Peyer's patch (tissue), 4 donors: ENCODE measurements at regions not wholly inside any gene's neighbourhood (a gene's known extent, or its start where the extent isn't known, plus 50 kb on each side); places are given as distances from the start of the nearest gene placed in this dataset.

Experiments used
- POLR2A ChIP-seq, 2 donors: fragments of 450-650 bp; IDR thresholded peaks; one replicate each; pipeline ENCODE4 v1.5.1; 2017; ENCODE audit warnings: antibody characterized with exemption in 2 of 2, mild to moderate bottlenecking in 2 of 2, moderate library complexity in 2 of 2
- TF ChIP-seq, protein P1 (sequence below), 6 experiments: fragments of 450-650 bp in 4 of 6; fragments of 200-600 bp in 2 of 6; sonication (generic) in 1 of 6; IDR thresholded peaks; one replicate each; pipeline ENCODE4 v1.5.1; 2017 to 2019; ENCODE audit warnings: antibody characterized with exemption in 6 of 6, mild to moderate bottlenecking in 3 of 6, moderate library complexity in 1 of 6

DNA sequence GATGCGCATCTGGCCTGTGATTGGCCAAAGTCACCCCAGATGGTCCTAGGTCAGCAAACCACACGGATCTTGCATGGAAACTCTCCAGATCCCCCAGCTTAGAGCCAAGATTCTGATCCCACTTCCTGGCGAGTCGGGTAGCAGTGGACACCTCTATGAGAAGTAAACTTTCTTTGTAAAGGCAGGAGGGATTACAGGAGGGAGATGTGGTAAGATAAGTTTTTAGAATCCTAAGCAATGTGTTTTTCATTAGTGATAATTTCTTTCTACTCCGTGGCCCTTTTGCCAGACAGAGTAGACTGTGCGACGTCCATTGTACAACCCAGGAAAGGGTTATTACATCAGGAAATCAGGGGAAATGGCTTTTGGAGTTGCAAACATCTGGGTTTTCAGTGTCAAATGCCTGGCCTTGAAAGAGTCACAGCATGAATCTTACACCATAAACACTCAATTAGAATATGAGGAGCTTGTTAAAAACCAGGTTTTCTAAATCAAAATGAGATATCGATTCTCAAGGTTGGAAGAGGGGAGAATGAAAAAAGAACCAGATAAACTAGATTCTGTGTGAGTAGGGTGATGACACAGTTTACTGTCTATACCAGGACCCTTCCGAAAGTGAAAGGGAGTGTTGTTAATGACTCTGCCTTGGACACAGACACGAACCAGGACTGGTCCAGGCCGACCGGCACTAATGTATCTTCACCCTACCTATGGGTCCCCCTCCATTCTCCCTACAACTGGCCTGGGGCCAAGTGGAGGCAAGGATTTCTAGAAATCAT lies 61.9 kb upstream of the WAC start:
- TF ChIP-seq, protein P1, sequence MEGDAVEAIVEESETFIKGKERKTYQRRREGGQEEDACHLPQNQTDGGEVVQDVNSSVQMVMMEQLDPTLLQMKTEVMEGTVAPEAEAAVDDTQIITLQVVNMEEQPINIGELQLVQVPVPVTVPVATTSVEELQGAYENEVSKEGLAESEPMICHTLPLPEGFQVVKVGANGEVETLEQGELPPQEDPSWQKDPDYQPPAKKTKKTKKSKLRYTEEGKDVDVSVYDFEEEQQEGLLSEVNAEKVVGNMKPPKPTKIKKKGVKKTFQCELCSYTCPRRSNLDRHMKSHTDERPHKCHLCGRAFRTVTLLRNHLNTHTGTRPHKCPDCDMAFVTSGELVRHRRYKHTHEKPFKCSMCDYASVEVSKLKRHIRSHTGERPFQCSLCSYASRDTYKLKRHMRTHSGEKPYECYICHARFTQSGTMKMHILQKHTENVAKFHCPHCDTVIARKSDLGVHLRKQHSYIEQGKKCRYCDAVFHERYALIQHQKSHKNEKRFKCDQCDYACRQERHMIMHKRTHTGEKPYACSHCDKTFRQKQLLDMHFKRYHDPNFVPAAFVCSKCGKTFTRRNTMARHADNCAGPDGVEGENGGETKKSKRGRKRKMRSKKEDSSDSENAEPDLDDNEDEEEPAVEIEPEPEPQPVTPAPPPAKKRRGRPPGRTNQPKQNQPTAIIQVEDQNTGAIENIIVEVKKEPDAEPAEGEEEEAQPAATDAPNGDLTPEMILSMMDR (IDR thresholded peaks at IDR 0.05), result no peak
- TF ChIP-seq POLR2A (IDR thresholded peaks at IDR 0.05), result no peak
